ENCODE measurements at regions not wholly inside any gene's neighbourhood (a gene's known extent, or its start where the extent isn't known, plus 50 kb on each side); places are given as distances from the start of the nearest gene placed in this dataset.

DNA sequence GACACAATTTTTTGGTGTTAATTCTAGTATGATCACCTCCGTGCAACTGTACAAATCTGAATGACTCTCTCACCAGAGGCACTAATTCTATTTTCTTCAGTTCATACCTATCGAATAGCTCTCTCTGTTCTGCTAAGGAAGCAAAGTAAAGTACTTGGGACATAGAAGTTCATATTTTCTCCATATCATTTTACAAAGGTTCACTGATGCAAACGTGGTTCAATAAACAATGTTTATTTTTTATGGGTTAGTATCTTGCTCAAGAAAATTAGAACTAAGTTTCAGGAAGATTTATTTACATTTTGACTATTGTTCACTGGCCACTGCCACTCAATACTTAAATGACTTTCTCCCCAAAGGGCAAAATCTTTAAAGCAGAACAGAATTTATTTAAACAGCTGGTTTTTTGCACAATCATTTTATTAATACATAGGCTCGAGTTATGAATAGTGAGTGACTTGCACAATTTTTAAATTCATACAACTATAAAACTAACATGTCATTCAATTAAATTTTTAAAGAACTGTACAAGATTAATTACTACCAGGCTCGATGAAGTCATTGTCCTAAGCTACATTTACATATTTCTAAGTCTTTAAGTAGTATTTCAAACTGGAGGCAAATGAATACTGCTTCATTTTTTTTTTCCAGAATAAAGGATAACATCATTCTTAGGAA is 255.8 kb downstream of the C16orf95 start:
- Histone ChIP-seq H3K4me3 (ENCODE audit: insufficient read depth, low read depth, low read length) (no peak overlapping the region), H3K36me3 (ENCODE audit: control insufficient read depth, insufficient read depth, low read length) (no peaks in the 10 kb centered on the region), H3K27me3 (ENCODE audit: control insufficient read depth, insufficient read depth, low read length, poor library complexity, severe bottlenecking) (peaks cover 6% of the 10 kb centered on the region), H3K9me3 (ENCODE audit: control insufficient read depth, low read length) (no peaks in the 10 kb centered on the region), H3K4me1 (ENCODE audit: control insufficient read depth, insufficient read depth, low read length) (no peaks in the 10 kb centered on the region), H3K27ac (ENCODE audit: insufficient read depth, low read depth, low read length, poor library complexity, severe bottlenecking) (no peak overlapping the region)
- WGBS, 2 experiments = 71 to 100% methylated on average over 3 to 5 of the region's 5 CpGs

DNA sequence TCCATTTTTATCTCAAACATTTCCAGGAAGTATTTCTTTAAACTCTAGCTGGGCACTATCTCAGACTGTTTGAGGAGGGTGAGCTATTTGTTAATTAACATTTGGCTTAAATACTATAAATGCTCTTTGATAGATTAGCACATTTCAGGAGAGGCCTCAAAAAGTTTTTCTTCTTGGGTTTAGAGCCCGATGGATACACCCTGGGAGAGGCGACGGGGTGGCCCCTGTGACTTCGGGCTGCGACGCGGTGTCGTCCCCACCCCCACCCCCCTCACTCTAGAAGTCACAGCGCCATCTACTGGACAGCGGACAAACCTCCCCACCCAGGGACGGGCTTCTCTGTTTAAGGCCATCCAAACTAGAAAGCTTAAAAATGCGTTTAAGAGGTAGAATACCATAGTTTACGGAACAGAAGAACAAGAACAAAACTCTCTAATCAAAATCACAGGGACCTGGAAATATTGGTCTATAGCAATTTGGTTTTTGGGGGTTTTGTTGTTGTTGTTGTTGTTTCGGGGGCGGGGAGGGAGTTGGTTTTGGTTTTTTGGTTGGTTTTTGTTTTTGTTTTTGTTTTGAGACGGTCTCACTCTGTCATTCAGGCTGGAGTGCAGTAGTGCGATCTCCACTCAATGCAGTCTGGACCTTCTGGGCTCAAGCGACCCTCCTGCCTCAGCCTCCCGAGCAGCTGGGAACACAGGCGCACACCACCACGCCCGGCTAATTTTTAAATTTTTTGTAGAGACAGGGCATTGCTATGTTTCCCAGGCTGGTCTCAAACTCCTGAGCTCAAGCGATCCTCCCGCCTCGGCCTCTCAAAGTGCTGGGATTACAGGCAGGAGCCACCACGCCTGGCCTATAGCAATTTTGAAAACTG is 254.4 kb downstream of the C16orf95 start:
- WGBS, 2 experiments = 48 to 55% methylated on average over 21 to 26 of the region's 26 CpGs
- Histone ChIP-seq H3K27ac (ENCODE audit: insufficient read depth, low read depth, low read length, poor library complexity, severe bottlenecking) (no peak overlapping the region), H3K36me3 (ENCODE audit: control insufficient read depth, insufficient read depth, low read length) (no peaks in the 10 kb centered on the region), H3K4me3 (ENCODE audit: insufficient read depth, low read depth, low read length) (no peak overlapping the region), H3K4me1 (ENCODE audit: control insufficient read depth, insufficient read depth, low read length) (peaks cover 1% of the 10 kb centered on the region), H3K27me3 (ENCODE audit: control insufficient read depth, insufficient read depth, low read length, poor library complexity, severe bottlenecking) (peaks cover 6% of the 10 kb centered on the region), H3K9me3 (ENCODE audit: control insufficient read depth, low read length) (no peaks in the 10 kb centered on the region)

DNA sequence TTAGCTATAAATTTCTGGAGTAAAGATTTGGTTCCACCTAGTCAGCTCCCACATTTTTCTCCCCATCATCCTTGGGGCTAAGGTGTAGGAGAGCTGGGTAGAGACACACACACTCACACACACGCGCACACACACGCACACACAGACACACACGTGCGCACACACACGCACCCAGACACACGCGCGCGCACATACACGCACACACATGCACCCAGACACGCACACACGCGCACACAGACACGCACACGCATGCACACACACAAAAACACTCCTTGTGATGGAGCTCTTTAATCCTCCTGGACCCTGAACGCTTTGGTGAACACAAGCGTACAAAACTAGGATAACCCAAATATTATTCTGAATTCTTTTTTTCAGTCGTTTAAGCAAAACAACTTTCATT is 253.6 kb downstream of the C16orf95 start:
- no peaks in the 10 kb centered on the region for H3K36me3 ChIP-seq (ENCODE audit: control insufficient read depth, insufficient read depth, low read length)
- H3K27me3 ChIP-seq (ENCODE audit: control insufficient read depth, insufficient read depth, low read length, poor library complexity, severe bottlenecking) = peaks cover 6% of the 10 kb centered on the region
- H3K27ac ChIP-seq (ENCODE audit: insufficient read depth, low read depth, low read length, poor library complexity, severe bottlenecking) = no peak overlapping the region
- 93 to 94% methylated on average over 19 of the region's 19 CpGs for WGBS, 2 experiments
- H3K4me1 ChIP-seq (ENCODE audit: control insufficient read depth, insufficient read depth, low read length) = peaks cover 9% of the 10 kb centered on the region
- H3K4me3 ChIP-seq (ENCODE audit: insufficient read depth, low read depth, low read length) = no peak overlapping the region
- no peaks in the 10 kb centered on the region for H3K9me3 ChIP-seq (ENCODE audit: control insufficient read depth, low read length)

DNA sequence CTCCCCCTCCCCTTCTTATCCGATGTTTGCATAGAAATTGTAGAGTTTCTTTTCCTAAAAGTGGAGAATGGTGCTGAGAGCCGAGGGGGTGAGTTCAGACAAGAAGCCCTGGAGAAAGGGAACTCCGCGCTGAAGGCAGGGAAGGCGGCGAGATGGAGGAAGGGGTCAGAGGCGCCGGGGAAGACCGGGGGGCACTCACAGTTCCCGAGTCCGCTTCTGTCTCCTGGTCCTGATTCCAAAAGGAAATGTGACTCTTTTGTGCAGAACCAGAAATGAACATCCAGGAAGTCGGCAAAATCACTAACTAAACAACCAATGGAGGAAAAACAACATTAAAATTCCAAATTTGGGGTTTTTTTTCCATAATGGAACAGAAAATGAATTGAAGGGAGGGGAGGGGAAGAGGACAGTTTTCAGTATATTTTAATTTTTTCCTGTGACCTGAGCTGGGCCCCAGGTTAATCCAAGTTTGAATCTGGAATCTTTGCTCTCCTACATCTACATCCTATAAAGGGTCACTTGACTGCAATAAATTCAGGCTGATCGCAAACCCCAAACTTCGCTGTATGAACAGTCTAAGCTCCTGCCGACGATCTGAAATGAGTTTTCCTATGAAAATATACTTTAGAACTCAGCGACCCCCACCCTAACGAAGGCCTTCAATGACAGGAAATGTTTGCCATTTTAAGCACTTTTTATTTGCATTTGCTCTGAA is 252.3 kb downstream of the C16orf95 start:
- peaks cover 6% of the 10 kb centered on the region for H3K27me3 ChIP-seq (ENCODE audit: control insufficient read depth, insufficient read depth, low read length, poor library complexity, severe bottlenecking)
- 58 to 60% methylated on average over 17 to 18 of the region's 18 CpGs for WGBS, 2 experiments
- H3K4me3 ChIP-seq (ENCODE audit: insufficient read depth, low read depth, low read length) = no peak overlapping the region
- H3K9me3 ChIP-seq (ENCODE audit: control insufficient read depth, low read length) = no peaks in the 10 kb centered on the region
- no peak overlapping the region for H3K27ac ChIP-seq (ENCODE audit: insufficient read depth, low read depth, low read length, poor library complexity, severe bottlenecking)
- no peaks in the 10 kb centered on the region for H3K36me3 ChIP-seq (ENCODE audit: control insufficient read depth, insufficient read depth, low read length)
- H3K4me1 ChIP-seq (ENCODE audit: control insufficient read depth, insufficient read depth, low read length) = peaks cover 9% of the 10 kb centered on the region

DNA sequence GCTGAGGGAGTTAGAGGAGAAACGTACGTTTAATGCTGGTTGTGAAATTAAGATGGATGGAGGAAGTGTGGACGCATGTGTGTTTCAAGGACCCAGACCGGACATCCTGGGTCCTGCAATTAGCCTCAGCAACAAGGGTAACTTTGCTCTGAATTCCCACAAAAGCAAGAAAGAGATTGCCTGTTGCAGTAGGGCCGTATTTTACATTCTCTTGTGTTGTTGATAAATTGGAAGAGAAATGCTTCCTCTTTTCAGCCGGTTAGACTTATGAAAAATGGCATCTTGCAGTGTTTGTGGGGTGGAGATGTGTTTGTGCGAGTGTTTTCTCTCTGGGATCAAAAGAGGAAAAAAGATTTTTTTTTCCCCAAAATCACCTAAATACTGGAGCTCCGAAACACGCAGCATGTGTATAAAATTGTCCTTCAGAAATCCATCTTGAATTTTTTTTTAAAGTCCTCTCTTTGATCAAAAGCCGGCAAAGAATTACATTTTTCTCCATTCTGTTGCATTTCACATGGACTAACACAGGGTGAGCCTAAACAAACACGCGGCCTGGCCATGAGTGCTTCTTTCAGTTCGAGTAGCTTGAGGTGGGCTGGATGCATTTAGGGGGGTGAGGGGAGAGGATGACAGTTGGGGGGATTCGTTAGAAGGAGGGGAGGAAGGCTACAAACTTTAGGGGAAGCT is 251.6 kb downstream of the C16orf95 start:
- Histone ChIP-seq H3K27me3 (ENCODE audit: control insufficient read depth, insufficient read depth, low read length, poor library complexity, severe bottlenecking) (peaks cover 6% of the 10 kb centered on the region), H3K27ac (ENCODE audit: insufficient read depth, low read depth, low read length, poor library complexity, severe bottlenecking) (no peak overlapping the region), H3K4me3 (ENCODE audit: insufficient read depth, low read depth, low read length) (no peak overlapping the region), H3K36me3 (ENCODE audit: control insufficient read depth, insufficient read depth, low read length) (no peaks in the 10 kb centered on the region), H3K4me1 (ENCODE audit: control insufficient read depth, insufficient read depth, low read length) (peaks cover 9% of the 10 kb centered on the region), H3K9me3 (ENCODE audit: control insufficient read depth, low read length) (no peaks in the 10 kb centered on the region)
- 85% methylated on average over 14 of the region's 14 CpGs for WGBS, 2 experiments

DNA sequence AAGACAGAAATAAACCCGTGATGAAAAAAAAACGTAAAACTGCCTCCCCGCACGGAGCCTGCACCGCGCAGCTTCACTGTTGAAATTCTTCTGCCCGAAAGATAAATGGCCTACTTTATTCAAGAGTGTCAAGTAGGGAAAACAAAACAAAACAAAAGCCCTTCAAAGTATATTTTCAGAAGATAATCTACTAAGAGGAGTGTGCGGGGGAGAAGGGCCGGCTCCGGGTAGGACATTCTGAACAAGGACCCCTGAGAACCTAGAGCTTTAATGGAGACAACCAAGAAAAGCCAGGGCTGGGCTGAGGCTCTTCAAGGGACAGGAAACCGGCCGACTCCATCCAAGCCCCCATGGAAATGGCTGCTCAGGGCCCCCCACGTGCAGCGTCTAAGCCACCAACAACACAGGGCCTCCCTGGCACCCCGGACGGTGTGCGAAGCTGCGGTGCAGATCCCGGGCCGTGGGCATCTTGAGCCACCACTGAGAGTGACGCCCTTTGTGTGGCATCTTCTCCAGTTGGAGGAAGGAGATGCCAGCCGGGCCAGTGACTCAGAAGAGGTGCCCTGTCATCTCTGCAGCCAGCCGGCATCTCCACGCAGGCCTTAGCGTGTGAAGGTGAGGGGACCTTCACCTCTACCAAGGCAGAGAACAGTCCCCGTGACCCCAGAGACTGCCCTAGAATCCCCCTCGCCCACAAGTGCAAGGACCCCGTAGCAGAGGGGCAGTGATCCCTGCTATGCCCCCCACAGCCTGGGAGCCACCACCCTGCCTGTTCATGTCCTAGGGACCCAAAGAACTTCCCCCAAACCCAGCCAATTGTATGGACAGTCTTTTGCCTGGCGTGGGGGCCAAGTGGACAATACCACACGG is 250.8 kb downstream of the C16orf95 start:
- H3K27me3 ChIP-seq (ENCODE audit: control insufficient read depth, insufficient read depth, low read length, poor library complexity, severe bottlenecking) = peaks cover 6% of the 10 kb centered on the region
- H3K4me1 ChIP-seq (ENCODE audit: control insufficient read depth, insufficient read depth, low read length) = peaks cover 9% of the 10 kb centered on the region
- 93 to 95% methylated on average over 30 of the region's 30 CpGs for WGBS, 2 experiments
- no peak overlapping the region for H3K27ac ChIP-seq (ENCODE audit: insufficient read depth, low read depth, low read length, poor library complexity, severe bottlenecking)
- no peak overlapping the region for H3K4me3 ChIP-seq (ENCODE audit: insufficient read depth, low read depth, low read length)
- no peaks in the 10 kb centered on the region for H3K36me3 ChIP-seq (ENCODE audit: control insufficient read depth, insufficient read depth, low read length)
- H3K9me3 ChIP-seq (ENCODE audit: control insufficient read depth, low read length) = no peaks in the 10 kb centered on the region

DNA sequence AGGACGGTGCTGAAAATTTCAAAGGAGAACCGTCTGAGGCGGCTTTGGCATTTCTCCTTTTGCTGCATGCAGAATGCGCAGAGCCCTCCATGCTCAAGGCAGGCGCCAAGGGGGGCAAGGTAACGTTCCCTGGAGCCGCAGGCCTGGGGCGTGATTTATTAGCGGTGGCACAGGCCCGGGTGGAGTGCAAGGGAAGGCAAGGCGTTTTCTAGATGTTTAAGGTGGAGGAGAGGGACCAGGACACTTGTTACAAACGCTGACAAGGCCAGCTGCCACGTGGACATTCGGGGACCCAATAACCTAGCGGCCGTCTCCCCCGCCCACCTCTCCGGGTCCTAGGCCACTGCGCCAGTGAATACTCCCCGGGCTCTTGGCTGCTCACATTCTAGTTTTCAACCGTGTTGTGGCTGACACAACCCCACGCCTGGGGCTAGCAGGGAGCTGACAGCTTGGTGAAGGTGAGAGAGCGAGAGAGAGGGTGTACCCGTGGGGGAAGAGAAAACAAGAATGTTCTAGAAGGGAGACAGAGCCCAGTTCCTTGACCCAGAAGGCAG is 250.1 kb downstream of the C16orf95 start:
- WGBS, 2 experiments = 94 to 96% methylated on average over 24 of the region's 24 CpGs
- peaks cover 9% of the 10 kb centered on the region for H3K4me1 ChIP-seq (ENCODE audit: control insufficient read depth, insufficient read depth, low read length)
- H3K27me3 ChIP-seq (ENCODE audit: control insufficient read depth, insufficient read depth, low read length, poor library complexity, severe bottlenecking) = peaks cover 6% of the 10 kb centered on the region
- no peak overlapping the region for H3K4me3 ChIP-seq (ENCODE audit: insufficient read depth, low read depth, low read length)
- no peaks in the 10 kb centered on the region for H3K9me3 ChIP-seq (ENCODE audit: control insufficient read depth, low read length)
- H3K36me3 ChIP-seq (ENCODE audit: control insufficient read depth, insufficient read depth, low read length) = no peaks in the 10 kb centered on the region
- no peak overlapping the region for H3K27ac ChIP-seq (ENCODE audit: insufficient read depth, low read depth, low read length, poor library complexity, severe bottlenecking)

DNA sequence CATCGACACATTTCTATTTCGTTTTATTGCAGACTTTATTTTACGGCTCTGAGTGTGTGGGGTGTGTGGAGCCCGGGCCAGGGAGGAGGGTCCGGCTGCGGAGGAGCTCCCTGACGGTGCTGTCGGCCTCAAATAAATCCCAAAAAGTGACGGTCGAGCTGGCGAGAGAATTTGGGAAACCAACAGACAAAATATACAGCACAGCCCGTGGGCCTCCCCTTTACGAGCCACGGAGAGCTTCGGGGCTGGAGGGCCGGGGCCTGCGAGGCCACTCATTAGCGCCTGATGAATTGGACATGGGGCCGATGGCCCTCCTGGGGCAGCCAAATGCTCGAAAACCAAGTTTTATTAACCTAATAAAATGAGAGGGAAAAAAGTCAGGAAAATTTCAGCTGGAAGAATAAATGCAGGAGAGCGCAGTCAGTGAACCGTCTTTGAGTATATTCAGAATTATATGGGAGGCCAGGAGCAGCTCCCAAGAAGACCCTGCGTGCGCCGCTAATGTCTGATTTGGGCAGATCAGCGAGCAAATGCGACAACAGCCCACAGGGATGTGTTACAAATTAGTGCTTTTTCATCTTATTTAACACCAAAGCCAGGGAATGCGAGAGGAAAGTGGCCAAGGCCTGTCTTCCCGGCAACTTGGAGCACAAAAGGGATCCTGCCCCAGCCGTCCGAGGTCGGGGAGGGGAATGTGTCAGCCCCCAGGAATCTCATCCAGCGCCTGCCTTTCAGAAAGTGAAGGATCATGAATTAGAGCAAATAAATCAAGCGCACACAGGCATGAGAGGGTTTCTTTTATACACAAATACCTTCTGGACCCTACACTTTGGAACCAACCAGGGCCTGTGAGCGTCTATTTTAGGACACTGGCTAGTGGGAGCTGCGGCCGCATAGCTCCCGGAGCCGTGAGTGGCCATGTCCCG is 249.1 kb downstream of the C16orf95 start:
- WGBS, 2 experiments = 89 to 90% methylated on average over 40 of the region's 40 CpGs
- no peak overlapping the region for H3K27ac ChIP-seq (ENCODE audit: insufficient read depth, low read depth, low read length, poor library complexity, severe bottlenecking)

More for the DNA sequence above, 249.1 kb downstream of the C16orf95 start:
- Histone ChIP-seq H3K4me3 (ENCODE audit: insufficient read depth, low read depth, low read length) (no peak overlapping the region), H3K27me3 (ENCODE audit: control insufficient read depth, insufficient read depth, low read length, poor library complexity, severe bottlenecking) (peaks cover 3% of the 10 kb centered on the region), H3K36me3 (ENCODE audit: control insufficient read depth, insufficient read depth, low read length) (no peaks in the 10 kb centered on the region), H3K4me1 (ENCODE audit: control insufficient read depth, insufficient read depth, low read length) (peaks cover 9% of the 10 kb centered on the region), H3K9me3 (ENCODE audit: control insufficient read depth, low read length) (no peaks in the 10 kb centered on the region)
